ENCODE measurements at regions not wholly inside any gene's neighbourhood (a gene's known extent, or its start where the extent isn't known, plus 50 kb on each side); places are given as distances from the start of the nearest gene placed in this dataset.

DNA sequence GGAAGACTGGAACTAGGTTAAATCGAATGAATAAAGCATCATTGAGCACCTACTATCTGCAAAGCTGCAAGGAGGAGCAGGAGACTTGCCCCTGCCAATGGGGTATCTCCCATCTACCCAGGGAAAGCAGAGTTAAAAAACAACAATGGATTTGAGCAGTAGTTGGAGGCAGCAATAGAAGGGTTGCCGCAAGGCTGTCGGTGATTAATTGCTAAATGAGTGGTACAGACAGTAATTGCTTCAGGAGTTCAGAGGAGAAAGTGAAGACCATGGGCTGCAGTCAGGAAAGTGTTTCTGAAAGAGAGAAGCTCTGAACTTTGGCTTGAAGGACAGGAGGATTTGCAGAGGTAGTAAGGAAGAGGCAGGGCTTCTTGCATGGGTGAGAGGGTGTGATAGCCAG lies 152.9 kb downstream of the ACTL8 start:
- no peak for DNase-seq

DNA sequence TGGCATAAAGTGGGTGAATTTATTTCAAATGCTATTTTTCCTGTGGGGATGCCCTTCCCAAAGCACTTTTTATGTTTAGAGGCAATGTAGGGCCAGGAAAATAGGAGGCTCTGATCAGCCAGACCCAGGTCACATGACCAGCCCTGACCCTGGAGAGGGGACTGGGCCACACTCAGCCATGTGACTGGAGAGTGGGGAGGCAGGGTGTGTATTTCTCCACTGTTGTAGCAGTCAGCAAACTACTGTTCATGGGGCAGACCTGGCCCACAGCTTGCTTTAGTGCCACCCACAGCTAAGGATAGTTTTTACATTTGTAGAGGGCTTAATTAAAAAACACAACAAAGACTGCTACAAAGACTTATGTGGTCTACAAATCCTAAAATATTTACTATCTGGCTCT lies 153.8 kb downstream of the ACTL8 start:
- no peak for DNase-seq

DNA sequence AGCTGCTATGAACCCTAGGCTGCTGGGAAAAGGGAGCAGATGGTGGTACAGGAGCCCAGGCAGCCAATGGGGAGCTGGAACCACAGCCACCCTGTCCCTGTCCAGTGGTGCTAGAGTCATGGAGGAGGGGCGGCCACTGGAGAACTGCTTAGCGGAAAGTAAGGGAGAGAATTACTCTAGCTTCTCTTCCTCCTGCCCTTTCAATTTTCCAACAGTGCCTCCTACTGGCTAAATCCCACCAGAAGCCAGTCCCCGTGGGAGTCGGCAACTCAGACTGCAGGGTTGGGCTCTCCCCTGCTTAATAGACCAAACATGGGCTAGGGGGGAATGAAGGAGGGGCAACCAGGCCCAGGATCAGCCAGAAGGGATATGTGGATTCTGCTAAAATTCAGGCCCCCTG lies 154.5 kb downstream of the ACTL8 start:
- no peak for DNase-seq

DNA sequence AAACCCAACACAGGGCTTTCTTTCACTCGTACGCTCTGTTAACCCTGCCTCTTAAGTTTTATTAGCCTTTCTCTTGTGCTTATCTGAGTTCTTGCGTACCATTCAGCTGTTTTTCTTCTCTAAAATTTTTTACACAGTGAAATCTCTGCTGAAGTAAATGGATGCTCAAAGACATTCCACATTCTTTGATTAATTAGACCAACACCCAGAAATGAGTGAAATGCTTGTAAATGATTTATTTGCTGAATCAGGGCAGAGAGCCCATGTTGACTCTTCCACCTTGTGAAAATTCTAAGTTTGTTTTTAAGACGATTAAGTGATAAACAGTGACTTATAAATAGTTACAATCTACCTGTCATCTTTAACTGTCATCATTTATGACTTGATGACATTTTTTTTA lies 156.7 kb downstream of the ACTL8 start:
- DNase-seq: no peak

DNA sequence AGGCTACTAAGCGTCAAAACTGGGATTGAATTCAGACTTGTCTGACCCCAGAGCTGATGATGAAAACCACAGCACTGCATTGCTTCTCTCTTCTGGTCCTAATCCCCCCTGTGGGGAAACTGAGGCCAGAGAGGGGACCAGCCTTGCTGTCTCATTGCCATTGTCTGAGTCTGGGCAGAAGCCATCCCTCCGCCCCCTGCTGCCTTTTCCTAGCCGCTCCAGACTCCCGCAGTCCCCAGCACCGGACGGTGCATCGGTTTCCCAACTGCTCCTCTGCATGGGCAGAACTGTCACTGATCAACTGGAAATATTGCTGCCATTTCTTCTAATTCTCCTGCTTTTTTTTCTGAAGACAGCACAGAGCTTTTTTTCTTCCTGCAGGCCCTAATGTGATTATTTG lies 157.4 kb downstream of the ACTL8 start:
- DNase-seq: no peak

DNA sequence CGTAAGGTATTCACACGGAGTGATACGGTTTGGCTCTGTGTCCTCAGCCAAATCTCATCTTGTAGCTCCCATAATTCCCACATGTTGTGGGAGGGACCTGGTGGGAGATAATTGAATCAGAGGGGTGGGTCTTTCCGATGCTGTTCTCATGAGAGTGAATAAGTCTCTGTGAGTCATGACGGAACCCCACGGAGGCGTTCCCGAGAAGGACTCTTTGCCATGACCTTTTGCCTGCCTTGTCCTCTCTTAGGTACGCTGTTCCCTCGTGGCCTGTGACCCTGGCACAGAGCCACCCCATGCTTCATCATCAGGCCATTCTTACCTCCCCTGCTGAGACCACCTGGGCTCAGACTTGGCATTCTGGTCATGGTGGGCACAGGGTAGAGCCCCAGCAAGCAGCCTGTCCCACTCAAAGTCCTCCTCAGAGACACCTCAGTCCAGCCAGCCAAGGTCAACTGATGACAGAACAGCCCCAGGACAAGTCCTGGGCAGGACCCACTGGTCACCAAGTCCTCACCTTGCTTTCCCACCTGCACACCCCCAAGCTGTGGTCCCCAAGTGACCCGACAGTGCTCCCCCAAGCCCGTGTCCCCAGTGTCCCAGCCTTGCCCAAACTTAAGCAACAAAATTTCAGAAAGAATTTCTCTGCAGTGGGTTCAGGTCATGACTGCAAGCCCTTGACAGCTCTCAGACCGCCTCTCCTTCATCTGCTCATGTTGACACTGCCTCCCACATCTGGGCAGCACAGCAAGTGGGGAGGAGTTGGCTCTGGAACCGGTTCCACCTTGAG lies 158.4 kb downstream of the ACTL8 start:
- no peak for DNase-seq

DNA sequence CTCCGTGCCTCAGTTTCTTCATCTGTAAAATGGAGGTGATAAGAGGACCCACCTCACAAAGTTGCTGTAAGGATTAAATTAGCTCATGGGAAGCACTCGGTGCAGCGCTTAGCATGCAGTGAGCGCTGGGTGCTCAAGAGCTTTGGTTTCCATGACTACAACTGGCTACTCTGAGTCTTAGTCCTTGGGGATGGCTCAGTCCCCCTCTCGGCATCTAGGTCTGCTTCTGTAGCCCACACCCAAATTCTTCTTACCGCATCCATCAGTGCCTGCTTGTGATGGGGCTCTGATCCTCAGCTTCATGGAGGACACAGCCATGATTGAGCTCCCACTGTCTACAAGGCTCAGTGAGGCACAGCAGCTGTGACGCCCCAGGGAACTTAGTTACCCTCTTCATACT lies 159.0 kb downstream of the ACTL8 start:
- no peak for DNase-seq

DNA sequence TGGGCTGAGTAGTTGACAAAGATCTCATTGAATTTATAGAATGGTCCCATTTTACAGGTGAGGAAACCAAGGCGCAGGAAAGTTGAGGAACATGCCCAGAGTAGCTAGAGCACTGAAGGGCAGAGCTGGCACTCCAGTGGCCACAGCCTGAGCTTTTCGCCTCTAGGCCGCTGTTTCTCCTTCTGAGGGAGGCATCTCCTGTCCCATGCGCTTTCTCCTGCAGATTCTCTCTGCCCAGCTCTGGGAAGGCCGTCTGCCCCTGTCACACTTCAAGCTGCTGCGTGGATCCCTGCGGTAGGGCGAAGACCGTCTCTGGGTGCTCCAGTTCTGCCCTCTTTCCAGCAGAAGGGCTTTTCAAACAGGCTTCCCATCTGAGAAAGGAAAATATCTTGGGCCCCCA lies 159.9 kb downstream of the ACTL8 start:
- DNase-seq: no peak

DNA sequence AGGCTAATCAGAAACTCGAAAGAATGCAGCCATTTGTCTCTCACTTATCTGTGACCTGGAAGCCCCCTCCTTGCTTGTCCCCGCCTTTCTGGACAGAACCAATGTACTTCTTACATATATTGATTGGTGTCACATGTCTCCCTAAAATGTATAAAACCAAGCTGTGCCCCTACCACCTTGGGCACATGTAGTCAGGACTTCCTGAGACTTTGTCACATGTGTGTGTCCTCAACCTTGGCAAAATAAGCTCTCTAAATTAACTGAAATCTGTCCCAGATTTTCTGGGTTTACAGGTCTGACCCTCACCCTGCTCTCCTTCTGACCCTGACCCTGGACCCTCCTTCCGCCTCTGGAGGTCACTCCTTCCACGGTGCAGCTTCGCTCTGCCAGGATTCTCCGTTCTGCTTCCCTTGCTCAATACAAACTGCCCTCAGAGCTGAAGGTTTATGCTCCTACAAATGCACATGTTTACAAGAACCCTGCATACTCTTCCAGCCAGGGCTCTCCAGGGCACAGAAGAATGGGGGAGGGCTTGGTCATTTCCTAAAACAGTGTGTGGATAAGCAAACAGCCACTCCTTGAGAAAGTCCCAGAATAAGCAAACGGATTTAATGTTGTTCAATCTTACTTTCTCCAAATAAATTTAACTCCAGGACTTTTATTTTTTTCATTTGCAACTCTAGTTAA lies 160.5 kb downstream of the ACTL8 start:
- no peak for DNase-seq

DNA sequence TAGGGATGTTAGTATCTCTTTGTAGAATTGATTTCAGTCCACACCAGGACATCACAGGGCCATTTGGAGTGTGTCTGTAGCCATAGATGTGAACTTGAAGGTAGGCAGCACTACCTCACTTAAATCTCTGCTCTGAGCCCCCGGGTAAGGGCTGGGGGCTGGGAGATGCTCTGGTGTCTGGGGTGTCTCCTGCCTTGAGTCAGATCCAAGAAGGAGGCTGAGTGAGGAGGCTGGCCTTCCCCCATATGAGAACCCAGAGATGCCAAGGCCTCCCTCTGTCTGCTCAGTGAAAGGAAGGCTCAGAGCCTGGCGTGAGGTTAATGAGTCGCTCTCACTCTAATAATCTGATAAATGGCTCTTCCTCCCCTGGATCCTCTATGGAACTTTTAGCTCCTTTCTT lies 161.6 kb downstream of the ACTL8 start:
- no peak for DNase-seq

DNA sequence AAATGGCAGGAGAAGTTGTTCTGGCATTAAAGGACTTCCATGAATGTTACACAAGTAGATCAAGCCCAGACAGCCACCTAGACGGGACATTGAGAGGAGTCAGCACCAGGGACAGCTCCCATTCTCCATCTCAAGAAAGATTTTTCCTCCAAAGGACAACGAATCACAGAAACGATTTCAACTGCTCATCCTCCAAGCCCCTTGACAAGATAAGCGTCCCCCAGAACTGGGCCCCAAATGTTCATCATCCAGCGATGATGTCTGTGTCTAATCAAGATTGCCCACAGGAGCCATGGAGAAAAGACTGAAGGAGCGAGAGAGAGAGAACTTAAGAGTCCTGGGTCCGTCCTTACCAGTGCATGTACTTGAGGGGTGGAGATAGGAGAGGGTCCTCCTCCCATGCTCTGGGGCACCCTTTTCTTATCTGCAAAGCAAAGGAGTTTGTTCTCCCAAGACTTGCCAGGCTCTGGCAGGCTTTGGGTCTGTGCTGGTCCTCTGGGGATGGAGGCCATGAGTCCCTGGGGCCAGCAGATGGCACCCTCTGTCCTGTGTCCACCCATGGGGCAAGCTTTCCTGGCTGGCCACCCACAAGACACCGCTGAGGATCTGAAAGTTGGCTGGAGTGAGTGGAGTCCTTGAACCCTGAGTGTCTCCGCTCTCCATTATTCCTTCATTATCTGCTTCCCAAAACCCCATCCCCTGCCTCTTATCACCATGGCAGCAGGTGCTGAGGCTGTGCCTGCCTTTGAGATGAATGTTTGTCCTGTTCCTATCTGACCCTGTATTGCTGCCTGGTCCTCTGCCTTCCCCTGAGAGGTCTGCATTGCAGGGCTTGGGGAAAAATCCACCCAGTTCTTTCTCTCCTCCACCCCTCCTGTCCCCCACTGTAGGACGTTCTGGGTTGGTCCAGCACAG lies 164.6 kb downstream of the ACTL8 start:
- DNase-seq: no peak

DNA sequence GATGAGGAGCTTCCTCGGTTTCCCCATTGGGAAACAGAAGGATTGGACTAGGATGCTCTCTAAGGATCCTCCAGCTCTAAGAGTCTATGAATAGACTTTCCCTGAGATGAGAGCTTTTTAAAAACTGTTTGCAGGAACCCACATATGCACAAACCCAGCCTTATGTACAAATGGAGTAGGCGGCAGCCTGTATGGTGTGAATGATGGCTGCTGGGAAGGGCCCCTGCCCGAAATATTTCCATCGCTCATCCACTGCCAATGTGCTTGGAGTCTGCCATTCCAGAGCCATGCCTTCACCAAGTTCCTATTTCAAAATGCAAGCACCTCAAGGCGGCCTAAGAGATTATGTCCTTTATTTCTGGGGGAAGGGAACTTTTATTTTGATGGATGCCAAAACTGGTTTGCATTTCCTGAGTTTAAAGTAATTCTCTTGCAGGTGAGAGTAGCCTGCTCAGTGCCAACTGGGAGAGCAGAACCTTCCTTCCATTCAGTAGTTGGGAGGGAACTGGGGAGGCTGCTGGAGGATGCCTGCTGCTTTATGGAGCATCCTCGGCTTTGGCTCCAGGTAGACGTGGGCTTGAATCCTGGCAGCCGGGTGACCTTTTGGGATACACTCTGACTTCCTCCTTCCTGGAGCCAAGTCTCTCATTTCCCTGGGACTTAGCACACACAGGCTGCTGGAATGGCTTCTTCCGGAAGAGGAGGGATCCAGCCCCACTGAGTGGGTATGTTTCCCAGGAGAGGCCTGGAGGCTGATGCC lies 165.9 kb downstream of the ACTL8 start:
- DNase-seq: no peak

DNA sequence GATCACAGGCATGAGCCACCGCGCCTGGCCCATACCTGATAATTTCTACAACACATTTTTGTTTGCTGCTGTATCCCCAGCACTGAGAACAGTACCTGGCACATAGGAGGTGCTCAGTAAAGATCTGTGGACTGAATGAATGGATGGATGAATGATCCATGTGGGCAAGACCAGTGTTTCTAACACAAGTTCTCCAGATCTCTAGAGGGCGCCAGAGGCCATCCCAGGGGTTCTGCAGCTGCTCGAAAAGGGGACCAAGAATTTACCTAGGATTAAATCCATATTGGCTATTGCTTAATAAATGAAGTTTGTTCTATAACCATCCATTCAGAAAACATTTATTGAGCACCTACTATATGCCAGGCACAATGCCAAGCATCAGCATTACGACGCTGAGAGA lies 167.7 kb downstream of the ACTL8 start:
- DNase-seq: no peak

DNA sequence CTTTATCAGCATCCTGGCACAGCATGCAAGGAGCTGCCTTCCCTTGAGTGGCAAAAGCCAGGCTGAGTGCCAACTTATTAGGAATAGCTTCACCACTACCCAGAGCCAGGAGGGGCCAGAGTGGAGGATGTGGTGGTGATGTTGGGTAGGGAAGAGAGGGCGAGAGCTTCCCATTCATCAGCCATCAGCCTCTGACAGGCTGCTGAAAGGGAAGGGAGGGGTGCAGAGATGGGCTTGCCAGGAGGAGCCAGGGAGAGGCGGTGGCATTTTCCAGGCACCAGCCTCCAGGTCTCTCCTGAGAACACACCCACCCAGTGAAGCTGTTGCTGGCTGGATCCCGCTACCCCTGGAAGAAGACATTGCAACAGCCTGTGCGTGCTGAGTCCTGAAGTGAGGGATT lies 168.5 kb downstream of the ACTL8 start:
- no peak for DNase-seq

DNA sequence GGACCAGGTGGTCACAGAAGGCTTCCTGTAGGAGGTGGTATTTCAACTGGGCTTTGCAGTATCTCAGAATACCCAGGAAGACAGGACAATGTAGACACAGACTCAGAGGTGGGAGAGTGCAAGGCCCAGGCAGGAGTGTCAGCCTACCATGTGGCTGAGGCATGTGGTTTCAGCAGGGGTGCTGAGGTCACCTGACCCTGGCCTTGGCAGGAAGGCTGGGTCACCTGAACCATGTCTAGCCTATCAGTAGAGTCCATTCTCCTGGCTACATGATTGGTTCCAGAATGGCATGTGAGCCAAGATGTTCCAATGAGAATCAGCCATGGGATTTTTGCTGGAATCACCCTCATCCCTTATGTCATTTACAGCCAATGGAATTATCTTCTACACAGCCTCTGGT lies 169.4 kb downstream of the ACTL8 start:
- DNase-seq: no peak

DNA sequence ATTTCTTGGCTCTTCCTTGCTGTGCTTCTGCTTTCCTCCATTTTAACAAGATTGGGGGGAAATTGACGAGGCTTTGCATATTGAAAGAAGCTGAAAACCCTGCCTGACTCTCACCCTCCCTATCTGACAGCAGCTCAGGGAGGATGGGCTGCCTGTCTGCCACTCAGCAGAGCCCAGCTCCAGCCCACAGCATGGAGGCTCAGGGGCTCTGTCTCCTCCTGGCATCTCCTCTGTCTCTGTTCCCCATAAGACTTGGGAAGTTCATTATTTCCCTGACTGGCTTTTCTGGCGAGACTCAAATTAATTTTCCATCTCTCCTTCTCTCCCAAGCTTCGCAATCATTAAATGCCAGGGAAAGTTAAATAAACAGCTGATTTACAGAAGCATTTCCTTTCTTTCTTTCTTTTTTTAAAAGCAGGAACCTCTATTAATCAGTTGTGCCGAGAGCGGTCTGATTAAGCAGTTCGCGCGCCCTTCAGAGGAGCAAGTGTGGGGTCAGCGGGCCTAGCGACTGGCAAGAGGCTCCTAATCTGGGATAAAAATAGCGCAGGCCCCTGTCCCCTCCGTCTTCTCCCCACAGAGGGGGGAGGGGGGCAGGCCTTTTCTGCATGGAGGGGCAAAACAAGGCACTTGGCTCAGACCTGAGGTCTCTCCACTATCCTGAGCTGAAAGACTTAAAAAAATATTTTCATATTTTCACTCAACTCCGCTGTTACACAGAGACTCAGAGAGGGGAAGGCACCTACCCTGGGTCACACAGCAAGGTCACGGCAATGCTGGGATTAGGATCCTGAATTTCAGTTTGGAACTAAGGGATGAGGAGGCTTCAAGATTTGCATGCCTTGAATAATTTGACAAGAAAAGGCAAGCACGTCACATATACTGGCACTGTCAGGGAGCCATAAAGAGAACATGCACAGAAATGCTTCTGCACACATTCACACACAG lies 170.4 kb downstream of the ACTL8 start:
- DNase-seq: no peak

DNA sequence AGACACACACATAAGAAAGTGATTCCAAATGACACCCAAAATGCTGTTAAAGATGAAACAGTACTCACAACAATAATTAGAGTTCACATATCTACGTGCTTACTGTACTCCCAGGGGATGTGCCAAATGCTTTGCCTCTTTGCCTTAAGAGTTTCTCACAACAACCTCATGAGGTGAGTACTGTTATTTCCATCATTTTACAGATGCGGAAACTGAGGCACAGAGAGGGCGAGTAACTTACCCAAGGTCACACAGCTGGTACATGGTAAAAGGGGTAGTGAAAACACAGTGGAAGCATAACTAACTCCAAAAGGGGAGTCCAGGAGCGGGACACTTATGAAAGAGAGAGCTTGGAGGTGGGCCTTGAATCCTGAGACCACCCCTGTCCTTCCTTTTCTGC lies 171.8 kb downstream of the ACTL8 start:
- no peak for DNase-seq

DNA sequence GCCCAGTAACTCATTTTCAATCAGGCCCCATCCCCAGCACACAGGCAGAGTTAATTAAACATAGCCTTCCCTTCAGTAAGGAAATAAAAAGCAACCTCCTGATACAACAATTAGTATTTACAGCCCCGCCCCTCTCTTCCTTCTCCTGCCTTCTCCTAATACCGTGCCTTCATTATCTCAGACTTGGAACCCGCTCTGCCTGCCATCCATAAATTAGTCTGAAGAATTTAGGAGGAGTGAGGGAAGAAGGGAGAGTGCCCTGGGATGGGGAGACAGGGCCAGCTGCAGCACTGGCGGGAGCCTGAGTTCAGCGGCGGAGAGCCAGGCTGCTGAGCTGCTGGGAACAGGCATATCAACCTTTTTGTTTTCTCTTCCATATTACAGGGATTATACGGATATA lies 172.8 kb downstream of the ACTL8 start:
- DNase-seq: no peak

DNA sequence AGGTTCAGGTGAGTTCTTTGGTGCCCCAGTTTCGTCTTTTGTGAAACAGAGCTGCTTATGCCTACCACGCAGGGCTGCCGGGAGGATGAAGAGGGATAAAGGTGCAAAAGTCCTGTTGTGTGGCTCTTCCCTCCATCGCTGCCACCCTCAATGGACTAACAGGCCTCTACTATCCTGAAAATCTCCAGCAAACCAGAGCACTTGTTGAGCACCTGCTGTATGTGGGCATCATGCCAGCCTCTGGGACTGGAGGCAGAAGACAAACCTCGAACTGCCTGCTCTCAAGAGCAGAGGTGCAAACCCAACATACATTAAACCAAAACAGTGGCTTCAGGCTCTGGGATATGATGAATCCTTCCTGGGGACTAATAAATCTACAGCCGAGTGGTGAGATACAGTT lies 174.1 kb downstream of the ACTL8 start:
- DNase-seq: no peak

DNA sequence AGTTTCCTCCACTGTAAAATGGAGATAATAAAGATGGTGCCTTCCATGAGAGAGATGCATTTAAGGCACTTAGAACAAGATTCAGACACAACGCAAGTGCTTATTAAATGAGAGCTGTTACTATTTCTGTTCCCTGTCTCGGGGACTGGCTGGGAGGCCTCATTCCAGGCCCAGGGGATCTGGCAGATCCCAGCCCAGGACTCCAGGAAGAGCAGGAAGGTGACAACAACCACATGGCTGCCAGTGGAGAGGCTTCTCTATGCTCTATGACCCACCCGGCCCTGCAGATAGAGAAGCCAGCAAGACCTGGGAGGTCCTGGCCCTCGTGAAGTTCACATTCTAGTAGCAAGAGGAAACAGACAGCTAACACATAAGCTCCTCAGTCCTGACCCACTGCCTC lies 175.5 kb downstream of the ACTL8 start:
- no peak for DNase-seq

DNA sequence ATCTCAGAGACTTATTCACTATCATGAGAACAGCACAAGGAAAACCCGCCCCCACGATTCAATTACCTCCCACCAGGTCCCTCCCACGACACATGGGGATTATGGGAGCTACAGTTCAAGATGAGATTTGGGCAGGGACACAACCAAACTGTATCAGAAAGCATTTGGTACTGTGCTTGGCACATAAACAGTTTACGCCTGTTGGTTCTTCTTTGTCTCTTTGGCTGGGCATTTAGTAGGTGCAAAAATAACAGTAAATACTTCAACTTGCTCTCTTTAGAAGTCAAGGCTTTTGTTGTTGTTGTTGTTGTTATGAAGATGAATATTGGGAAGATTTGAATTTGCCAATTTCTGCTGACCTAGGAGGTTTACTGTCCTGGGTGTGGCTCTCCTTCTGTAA lies 175.4 kb upstream of the IGSF21 start:
- DNase-seq: no peak

DNA sequence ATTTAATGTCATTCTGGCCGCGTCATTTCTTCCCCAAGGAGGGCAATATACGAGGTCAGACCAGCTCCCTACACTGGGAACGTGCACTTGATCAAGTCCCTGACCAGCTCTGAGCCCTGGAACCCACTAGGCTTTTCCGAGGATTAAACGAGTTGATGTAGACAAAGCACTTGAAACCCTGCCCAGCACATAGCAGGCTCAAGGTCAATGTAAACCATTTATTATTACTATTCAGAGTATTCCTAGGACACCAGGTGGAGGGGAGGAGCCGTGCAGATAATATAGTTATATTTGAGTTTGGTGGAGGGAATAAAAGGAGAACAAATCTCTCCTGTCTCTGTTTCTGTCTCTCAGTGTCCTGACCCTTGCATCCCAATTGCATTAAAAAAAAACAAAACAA lies 174.1 kb upstream of the IGSF21 start:
- no peak for DNase-seq
